ENCODE measurements at regions not wholly inside any gene's neighbourhood (a gene's known extent, or its start where the extent isn't known, plus 50 kb on each side); places are given as distances from the start of the nearest gene placed in this dataset.

- H3K27me3 Mint-ChIP-seq: peaks cover 51% of the 10 kb centered on the region
- H3K27ac Mint-ChIP-seq: no peak overlapping the region
- H3K4me3 Mint-ChIP-seq: no peak overlapping the region
- ATAC-seq (no peak), DNase-seq (no peak)
- H3K4me1 Mint-ChIP-seq: no peaks in the 10 kb centered on the region
- H3K9me3 Mint-ChIP-seq: peaks cover 0 to 4% of the 10 kb centered on the region in 2 donors
Observed at GRCh38 chr6:20029979-20030378, 182.3 kb downstream of the MBOAT1 start.

GRCh38 chr6:20031342-20031741, 180.9 kb downstream of the MBOAT1 start:
- Mint-ChIP-seq H3K27ac (no peak overlapping the region), H3K9me3 (peaks cover 0 to 4% of the 10 kb centered on the region in 2 donors), H3K4me3 (no peak overlapping the region), H3K4me1 (no peaks in the 10 kb centered on the region), H3K27me3 (peaks cover 54% of the 10 kb centered on the region)
- no peak for DNase-seq
- no peak for ATAC-seq

- H3K27ac Mint-ChIP-seq: no peak overlapping the region
- H3K4me1 Mint-ChIP-seq: no peaks in the 10 kb centered on the region
- peaks cover 0 to 4% of the 10 kb centered on the region in 2 donors for H3K9me3 Mint-ChIP-seq
- H3K4me3 Mint-ChIP-seq: no peak overlapping the region
- H3K27me3 Mint-ChIP-seq: peaks cover 38% of the 10 kb centered on the region
- DNase-seq (no peak), ATAC-seq (no peak)
Observed at GRCh38 chr6:20033697-20034407, 178.4 kb downstream of the MBOAT1 start.

- Mint-ChIP-seq H3K4me3 (no peak overlapping the region), H3K27ac (no peak overlapping the region), H3K27me3 (peaks cover 38% of the 10 kb centered on the region), H3K4me1 (no peaks in the 10 kb centered on the region), H3K9me3 (peaks cover 0 to 4% of the 10 kb centered on the region in 2 donors)
- ATAC-seq (no peak), DNase-seq (no peak)
Observed at GRCh38 chr6:20034408-20034769, 177.9 kb downstream of the MBOAT1 start.

- no peaks in the 10 kb centered on the region for H3K4me1 Mint-ChIP-seq
- H3K9me3 Mint-ChIP-seq: peaks cover 0 to 4% of the 10 kb centered on the region in 2 donors
- no peak overlapping the region for H3K4me3 Mint-ChIP-seq
- H3K27me3 Mint-ChIP-seq: peaks cover 23% of the 10 kb centered on the region
- no peak for ATAC-seq
- H3K27ac Mint-ChIP-seq: no peak overlapping the region
- DNase-seq: no peak
Observed at GRCh38 chr6:20036141-20036677, 176.1 kb downstream of the MBOAT1 start.

DNA sequence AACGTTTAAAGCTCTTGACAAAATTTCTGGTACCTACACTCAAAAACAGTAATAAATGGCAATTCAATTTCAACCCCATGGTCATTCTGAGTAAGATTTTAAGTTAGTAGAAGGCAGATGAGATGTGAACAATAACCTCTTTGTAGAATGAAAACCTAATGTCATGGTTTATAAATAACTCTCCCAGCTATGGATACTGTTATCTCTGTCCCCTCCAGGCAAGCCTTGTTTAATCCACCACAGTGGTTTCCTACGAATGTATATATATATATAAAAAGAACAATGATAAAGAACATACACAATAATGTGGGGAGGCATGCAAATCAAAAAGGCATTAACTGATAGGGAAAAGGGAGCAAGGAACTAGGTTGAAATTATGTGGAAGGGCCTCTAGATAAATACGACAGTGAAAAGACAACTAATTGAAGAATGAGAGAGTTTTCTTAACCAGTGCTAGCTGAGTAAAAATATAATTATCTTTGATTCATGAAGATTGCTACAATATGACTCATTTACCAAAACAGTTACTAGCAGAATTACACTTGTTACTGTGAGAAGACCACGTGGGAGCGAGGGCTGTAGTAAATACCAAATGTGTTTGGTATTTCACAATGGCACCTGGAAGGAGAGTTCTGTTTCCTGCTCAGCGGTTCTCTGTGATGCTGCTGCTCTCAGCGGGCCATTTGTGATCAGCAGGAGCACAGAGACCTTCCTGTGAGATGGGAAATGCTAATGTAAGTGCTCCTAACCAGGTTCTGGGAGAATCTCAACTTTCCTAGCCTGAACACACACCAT, 173.7 kb downstream of the MBOAT1 start:
- H3K4me3 Mint-ChIP-seq: no peak overlapping the region
- H3K4me1 Mint-ChIP-seq: no peaks in the 10 kb centered on the region

GRCh38 chr6:20044883-20045282, 167.4 kb downstream of the MBOAT1 start:
- no peak overlapping the region for H3K27ac Mint-ChIP-seq
- H3K9me3 Mint-ChIP-seq: no peaks in the 10 kb centered on the region

More for the DNA sequence above, 173.7 kb downstream of the MBOAT1 start:
- Mint-ChIP-seq H3K27ac (no peak overlapping the region), H3K9me3 (no peaks in the 10 kb centered on the region), H3K27me3 (peaks cover 23% of the 10 kb centered on the region)
- no peak for ATAC-seq
- no peak for DNase-seq

More at GRCh38 chr6:20044883-20045282, 167.4 kb downstream of the MBOAT1 start:
- no peak for ATAC-seq
- Mint-ChIP-seq H3K4me3 (no peak overlapping the region), H3K4me1 (no peaks in the 10 kb centered on the region), H3K27me3 (peaks cover 3% of the 10 kb centered on the region)
- no peak for DNase-seq

Measured in stimulated activated naive CD8-positive, alpha-beta T cell treated with anti-CD3 and anti-CD28 coated beads, Interleukin-15, amount 100 ng/mL, for 72 hours (primary cell).